Neural cell (in vitro differentiated cells): ENCODE measurements at regions not wholly inside any gene's neighbourhood (a gene's known extent, or its start where the extent isn't known, plus 50 kb on each side); places are given as distances from the start of the nearest gene placed in this dataset.

Experiments used
- EZH2 ChIP-seq: fragments of 200-600, 300-800 bp; shearing (Covaris generic), sonication (generic); IDR thresholded peaks from 2 replicates; pipeline ENCODE4 v1.6.1; 2014; ENCODE audit warnings: antibody characterized with exemption, low read length, borderline replicate concordance, mild to moderate bottlenecking; ENCODE audit not compliant: insufficient read depth, poor library complexity, severe bottlenecking
- TAF1 ChIP-seq: IDR thresholded peaks from 2 replicates; pipeline ENCODE4 v1.6.1; 2012; ENCODE audit warnings: low read depth
- TF ChIP-seq, protein P1 (sequence below): fragments of 450-650 bp; IDR thresholded peaks from 2 replicates; pipeline ENCODE4 v1.5.1; 2014; ENCODE audit warnings: antibody characterized with exemption, mild to moderate bottlenecking, moderate library complexity; ENCODE audit not compliant: poor library complexity, severe bottlenecking
- TF ChIP-seq, protein P2 (sequence below): IDR thresholded peaks from 2 replicates; pipeline ENCODE4 v1.6.1; 2012; ENCODE audit warnings: borderline replicate concordance

DNA sequence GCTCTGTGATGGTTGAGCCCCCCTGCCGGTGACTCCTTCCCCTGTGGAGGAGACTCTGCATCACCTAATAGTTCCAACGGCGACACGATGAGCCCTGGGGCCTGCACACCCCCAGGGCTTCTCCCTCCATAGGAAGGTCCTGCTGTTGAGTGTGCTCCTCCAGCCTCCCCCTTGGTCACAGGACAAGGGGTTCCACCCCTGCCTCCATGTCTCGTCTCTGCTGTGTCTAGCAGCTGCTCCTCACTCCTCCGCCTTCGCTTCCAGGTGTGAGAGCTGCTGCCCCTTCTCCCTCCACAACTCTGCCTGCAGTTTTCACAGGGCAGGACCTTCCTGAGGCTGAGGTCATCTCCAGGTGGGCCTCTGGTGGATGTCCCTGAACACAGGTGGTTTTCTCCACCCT is 1416.1 kb downstream of the TBC1D22A start:
- TF ChIP-seq EZH2 (no peak), TAF1 (no peak)
- TF ChIP-seq, protein P1, sequence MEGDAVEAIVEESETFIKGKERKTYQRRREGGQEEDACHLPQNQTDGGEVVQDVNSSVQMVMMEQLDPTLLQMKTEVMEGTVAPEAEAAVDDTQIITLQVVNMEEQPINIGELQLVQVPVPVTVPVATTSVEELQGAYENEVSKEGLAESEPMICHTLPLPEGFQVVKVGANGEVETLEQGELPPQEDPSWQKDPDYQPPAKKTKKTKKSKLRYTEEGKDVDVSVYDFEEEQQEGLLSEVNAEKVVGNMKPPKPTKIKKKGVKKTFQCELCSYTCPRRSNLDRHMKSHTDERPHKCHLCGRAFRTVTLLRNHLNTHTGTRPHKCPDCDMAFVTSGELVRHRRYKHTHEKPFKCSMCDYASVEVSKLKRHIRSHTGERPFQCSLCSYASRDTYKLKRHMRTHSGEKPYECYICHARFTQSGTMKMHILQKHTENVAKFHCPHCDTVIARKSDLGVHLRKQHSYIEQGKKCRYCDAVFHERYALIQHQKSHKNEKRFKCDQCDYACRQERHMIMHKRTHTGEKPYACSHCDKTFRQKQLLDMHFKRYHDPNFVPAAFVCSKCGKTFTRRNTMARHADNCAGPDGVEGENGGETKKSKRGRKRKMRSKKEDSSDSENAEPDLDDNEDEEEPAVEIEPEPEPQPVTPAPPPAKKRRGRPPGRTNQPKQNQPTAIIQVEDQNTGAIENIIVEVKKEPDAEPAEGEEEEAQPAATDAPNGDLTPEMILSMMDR = no peak
- TF ChIP-seq, protein P2, sequence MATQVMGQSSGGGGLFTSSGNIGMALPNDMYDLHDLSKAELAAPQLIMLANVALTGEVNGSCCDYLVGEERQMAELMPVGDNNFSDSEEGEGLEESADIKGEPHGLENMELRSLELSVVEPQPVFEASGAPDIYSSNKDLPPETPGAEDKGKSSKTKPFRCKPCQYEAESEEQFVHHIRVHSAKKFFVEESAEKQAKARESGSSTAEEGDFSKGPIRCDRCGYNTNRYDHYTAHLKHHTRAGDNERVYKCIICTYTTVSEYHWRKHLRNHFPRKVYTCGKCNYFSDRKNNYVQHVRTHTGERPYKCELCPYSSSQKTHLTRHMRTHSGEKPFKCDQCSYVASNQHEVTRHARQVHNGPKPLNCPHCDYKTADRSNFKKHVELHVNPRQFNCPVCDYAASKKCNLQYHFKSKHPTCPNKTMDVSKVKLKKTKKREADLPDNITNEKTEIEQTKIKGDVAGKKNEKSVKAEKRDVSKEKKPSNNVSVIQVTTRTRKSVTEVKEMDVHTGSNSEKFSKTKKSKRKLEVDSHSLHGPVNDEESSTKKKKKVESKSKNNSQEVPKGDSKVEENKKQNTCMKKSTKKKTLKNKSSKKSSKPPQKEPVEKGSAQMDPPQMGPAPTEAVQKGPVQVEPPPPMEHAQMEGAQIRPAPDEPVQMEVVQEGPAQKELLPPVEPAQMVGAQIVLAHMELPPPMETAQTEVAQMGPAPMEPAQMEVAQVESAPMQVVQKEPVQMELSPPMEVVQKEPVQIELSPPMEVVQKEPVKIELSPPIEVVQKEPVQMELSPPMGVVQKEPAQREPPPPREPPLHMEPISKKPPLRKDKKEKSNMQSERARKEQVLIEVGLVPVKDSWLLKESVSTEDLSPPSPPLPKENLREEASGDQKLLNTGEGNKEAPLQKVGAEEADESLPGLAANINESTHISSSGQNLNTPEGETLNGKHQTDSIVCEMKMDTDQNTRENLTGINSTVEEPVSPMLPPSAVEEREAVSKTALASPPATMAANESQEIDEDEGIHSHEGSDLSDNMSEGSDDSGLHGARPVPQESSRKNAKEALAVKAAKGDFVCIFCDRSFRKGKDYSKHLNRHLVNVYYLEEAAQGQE = no peak
